Right lung (tissue), 2 donors: ENCODE measurements at regions not wholly inside any gene's neighbourhood (a gene's known extent, or its start where the extent isn't known, plus 50 kb on each side); places are given as distances from the start of the nearest gene placed in this dataset.

Experiments
- DNase-seq, 2 donors: peaks; one replicate each; pipeline ENCODE4 v3.0.0-alpha.2; 2013

DNA sequence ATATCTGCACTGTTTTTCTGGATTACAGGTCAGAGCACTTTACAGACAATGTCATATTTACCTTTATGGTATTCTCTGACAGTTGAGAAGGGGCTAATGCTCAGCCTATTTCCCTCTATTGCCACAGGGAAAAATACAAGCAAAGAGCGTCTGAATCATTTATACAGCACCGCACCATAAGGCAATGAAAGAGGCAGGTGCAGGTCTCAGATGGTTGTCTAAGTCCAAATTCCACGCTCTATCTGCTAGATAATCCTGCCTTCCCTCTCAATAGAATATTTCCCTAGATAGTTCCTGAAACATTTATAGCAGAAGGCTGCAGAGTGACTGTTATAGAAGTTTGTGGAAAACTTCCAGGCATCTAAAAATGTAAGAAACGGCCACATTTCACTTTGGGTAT lies 446.1 kb upstream of the CDH6 start:
- DNase-seq: no peak

DNA sequence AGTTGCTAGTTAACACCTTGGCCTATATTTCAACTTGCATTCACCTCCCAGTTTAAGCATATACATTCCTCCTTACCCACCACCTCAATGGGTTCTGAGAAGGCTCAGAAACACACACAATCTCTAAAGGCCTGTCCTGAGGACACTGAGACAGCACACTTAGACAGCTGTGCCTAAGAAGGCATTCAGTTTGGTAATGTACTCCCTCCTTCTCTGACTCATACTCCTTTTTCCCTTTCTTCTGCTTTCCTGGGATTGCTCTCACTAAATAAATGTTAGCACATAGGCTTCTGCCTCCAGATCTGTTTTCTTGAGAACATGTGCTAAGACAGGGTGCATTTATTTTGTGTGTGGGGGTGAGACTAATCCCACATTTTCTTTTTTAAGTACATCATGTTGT lies 456.8 kb upstream of the CDH6 start:
- no peak for DNase-seq

GRCh38 chr5:30734118-30734517 lies 459.4 kb upstream of the CDH6 start:
- DNase-seq: no peak

DNA sequence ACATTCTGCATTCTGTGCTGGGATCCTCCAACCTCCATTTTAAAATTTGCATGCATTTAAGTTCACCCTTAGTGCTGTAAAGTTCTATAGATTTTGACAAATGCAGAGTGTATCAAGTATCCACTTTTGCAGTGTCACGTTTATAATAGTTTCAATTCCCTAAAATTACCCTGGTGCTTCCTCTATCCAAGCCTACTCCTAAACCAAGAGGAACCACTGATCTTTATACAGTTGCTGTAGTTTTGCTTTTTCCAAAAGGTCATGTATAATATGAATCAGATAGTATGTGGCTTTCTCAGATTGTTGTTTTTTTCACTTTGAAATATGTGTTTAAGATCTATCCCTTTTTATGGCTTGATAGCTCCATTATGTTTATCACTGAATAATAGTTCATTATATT lies 468.4 kb upstream of the CDH6 start:
- DNase-seq: no peak

- DNase-seq: no peak
Observed at GRCh38 chr5:30698217-30698616, 495.3 kb upstream of the CDH6 start.

DNA sequence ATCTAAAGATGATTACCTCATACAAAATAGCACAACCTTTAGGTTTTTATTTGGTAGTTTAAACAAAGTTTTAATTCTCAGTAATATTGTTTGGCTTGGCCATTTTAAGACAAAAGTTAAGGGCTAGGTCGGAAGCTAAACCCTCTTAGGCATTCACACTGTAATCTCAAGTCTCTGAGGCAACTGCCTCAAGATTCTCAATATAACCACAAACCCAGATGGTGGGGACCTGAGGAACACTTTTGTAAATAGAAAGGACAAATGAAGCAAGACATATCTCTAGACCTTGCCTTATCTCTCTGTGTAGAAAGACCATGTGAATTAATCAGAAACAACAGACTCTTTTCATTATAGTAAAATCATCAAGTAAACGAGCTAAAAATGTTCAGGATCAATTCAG lies 500.2 kb upstream of the CDH6 start:
- DNase-seq: no peak

DNA sequence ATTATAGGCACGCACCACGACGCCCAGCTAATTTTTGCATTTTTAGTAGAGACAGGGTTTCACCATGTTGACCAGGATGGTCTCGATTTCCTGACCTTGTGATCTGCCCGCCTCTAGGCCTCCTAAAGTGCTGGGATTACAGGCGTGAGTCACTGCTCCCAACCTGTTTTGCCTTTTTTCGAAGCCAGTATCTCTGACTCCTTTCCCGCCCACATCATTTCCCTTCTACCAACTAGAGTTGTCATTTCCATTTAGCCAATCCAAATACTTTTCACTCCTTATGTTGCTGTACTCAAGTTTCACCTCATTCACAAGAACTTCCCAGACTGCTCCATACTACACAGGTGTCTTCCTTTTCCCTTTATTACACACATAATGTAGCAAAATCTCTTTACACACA lies 502.6 kb upstream of the CDH6 start:
- no peak for DNase-seq

DNA sequence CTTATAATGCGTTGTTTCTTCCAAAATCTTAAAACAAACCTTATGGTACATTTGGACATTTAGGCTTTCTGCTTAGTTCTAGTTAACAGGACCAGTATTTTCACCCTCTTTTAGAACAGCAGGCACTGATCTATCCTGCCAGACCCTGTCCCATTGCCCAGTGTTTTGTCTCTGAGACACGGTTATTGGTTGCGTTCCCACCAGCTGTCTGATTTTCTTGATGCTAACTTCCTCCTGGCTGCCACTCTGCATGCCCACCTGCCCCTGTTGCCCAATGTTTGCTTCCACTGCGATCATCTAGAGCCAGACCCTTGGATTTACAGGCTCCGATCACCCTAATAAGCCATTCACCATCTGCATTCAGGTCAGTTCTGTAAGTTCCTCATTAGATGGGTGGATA lies 506.0 kb upstream of the CDH6 start:
- DNase-seq: no peak

GRCh38 chr5:30686530-30686929 lies 507.0 kb upstream of the CDH6 start:
- DNase-seq: no peak

DNA sequence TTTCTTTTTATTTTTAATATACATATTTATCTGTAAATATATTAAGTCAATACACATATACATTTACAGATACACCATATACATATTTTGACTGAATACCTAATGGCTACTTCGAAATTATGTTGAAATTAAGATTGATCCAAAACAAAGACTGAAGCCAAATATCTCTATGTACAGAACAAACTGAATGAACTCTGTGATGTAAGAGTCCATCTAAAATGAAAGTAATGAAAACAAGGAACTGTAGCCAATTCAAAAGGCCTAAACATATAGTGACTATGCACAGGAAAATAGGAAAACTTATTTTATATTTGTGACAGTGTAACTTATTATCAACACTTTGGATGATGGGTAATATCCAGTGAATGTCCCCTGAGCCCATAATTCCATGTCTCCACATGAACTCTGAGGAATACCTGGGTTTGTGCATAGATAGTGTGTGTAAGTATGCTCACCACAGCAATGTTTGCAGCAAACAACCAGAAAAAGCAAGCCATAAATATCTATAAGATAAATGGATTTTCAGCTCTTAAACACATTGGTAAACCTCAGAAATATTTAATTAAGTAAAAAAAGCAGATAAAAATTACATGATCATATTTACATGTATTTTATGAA lies 517.2 kb upstream of the CDH6 start:
- DNase-seq: no peak

DNA sequence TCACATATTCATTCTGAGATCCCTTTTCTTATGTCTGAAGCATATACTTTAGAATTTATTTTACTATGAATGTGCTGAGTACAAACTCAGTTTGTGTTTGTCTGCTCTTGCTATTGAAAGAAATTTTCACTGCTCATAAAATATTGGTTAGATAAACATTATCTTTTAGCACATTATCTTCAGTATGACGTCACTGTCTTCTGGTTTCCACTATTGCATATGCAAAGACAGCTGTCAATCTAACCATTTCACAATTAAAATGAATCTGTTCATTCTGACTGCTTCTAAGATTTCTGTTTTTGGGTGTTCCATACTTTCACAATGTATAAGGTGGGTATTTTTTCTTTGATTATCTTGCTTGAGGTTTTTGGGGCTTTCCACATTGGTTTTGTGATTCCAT lies 526.2 kb upstream of the CDH6 start:
- DNase-seq: no peak

- no peak for DNase-seq
Observed at GRCh38 chr5:30663536-30663935, 530.0 kb upstream of the CDH6 start.

- no peak for DNase-seq
Observed at GRCh38 chr5:30662373-30662772, 531.1 kb upstream of the CDH6 start.

GRCh38 chr5:30661730-30662129 lies 531.8 kb upstream of the CDH6 start:
- DNase-seq: no peak

DNA sequence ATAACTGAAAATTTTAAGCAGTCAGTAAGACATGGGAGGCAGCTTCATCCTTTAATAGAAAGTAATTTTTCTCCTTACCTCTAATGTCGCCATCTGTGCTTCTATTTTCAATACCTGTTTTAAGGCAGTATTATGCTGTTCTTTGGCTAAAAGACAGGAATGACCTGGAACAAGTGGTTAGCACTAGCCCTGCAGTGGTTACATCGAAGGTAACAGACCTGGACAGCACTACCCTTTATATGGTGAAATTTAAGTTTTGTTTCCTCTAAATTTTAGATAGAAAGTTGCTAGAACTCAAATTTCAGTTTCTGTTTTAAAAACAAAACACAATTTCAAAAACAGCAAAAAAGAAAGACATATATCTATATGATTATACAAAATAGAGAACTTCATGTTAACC lies 534.1 kb upstream of the CDH6 start:
- DNase-seq: no peak

GRCh38 chr5:30650311-30650710 lies 543.2 kb upstream of the CDH6 start:
- no peak for DNase-seq

DNA sequence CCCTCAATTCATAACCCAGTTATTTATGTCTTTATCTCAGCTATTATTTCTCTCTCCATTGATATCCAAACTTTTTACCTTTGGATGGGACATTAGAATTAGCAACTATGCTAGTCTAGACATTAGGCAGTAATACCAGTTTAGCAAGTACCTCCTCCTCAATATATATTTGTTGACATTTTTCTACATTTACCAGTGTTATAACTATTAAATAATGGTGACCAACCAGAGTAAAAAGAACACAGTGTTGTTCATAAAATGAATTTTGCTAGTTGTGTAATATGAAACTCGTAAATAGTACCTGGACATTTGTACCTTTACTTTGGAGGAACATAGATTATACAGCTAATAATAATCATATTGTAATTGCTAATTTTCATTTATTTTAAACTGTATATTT lies 554.6 kb upstream of the CDH6 start:
- DNase-seq: no peak

GRCh38 chr5:30627945-30628344 lies 565.5 kb upstream of the CDH6 start:
- DNase-seq: no peak

GRCh38 chr5:30626557-30626956 lies 566.9 kb upstream of the CDH6 start:
- no peak for DNase-seq

GRCh38 chr5:30620481-30621085 lies 572.9 kb upstream of the CDH6 start:
- no peak for DNase-seq

- peak; percentile 28 to 29 for DNase-seq
Observed at GRCh38 chr5:30608501-30608900, 585.0 kb upstream of the CDH6 start.

- no peak for DNase-seq
Observed at GRCh38 chr5:30607301-30607894, 586.1 kb upstream of the CDH6 start.

DNA sequence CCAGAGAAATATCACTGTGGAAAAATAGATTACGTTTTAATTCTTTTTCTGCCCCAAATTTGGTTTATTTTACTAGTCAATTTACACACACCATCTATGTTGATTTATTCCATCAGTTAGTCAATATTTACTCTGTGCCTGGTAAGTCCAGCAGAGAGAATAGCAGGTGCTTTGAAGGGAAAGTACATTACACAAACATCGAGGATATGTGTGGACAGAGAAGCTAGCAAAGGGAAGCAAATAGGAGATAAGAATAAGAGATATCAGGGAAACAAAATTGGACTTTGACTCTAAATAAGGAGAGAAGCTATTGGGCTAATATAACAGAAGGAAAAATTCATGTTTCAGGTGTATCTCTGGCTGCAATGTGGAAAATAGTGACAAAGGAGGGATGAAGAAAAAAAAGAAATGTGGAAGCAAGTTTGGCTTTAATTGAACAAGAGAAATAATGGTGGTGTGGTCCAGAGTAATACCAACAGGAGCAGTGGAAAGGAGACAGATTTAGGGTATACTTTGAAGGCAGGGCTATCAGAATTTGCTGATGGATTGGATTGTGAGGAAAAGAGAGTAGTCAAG lies 587.7 kb upstream of the CDH6 start:
- DNase-seq: no peak
